ENCODE measurements at regions not wholly inside any gene's neighbourhood (a gene's known extent, or its start where the extent isn't known, plus 50 kb on each side); places are given as distances from the start of the nearest gene placed in this dataset.

GRCh38 chr3:166125179-166125578 lies 288.0 kb upstream of the BCHE start:
- no peak for TF ChIP-seq CTCF (IDR thresholded peaks at IDR 0.05)
- TF ChIP-seq POLR2A (IDR thresholded peaks at IDR 0.05) = no peak

All from body of pancreas (tissue), 4 donors.